IPS-18a (cell line): ENCODE measurements at regions not wholly inside any gene's neighbourhood (a gene's known extent, or its start where the extent isn't known, plus 50 kb on each side); places are given as distances from the start of the nearest gene placed in this dataset.

Experiments used
- H3K27ac ChIP-seq: one replicate; pipeline ENCODE4 v1.5.1; 2013; ENCODE audit warnings: low read length
- H3K27me3 ChIP-seq: one replicate; pipeline ENCODE4 v1.6.1; 2013; ENCODE audit warnings: mild to moderate bottlenecking, low read length; ENCODE audit not compliant: control insufficient read depth, insufficient read depth
- H3K36me3 ChIP-seq: one replicate; pipeline ENCODE4 v1.6.1; 2013; ENCODE audit warnings: low read depth, low read length; ENCODE audit not compliant: control insufficient read depth
- H3K4me1 ChIP-seq: one replicate; pipeline ENCODE4 v1.6.1; 2013; ENCODE audit warnings: low read depth, low read length; ENCODE audit not compliant: control insufficient read depth
- H3K4me3 ChIP-seq: one replicate; pipeline ENCODE4 v1.5.1; 2013; ENCODE audit warnings: low read length
- H3K9ac ChIP-seq: one replicate; pipeline ENCODE4 v1.6.1; 2013; ENCODE audit warnings: mild to moderate bottlenecking, low read length, moderate library complexity
- H3K9me3 ChIP-seq: one replicate; pipeline ENCODE4 v1.6.1; 2013; ENCODE audit warnings: low read depth, low read length; ENCODE audit not compliant: control insufficient read depth

DNA sequence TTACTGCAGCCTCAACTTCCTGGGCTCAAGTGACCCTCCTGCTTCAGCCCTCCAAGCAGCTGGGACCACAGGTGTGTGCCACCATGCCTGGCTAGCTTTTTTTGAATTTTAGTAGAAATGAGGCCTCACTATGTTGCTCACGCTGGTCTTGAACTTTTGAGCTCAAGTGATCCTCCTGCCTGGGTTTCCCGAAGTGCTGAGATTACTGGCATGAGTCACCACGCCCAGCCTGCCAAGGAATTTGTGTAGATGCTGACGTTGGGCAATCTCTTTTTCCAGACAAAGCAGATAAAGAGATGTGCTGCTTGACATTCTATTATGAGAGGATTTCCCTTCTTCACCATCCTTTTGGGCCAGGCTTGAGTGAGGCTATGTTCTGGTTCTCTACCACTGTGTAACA, 254.5 kb upstream of the RPS6KA3 start:
- no peak overlapping the region for H3K4me3 ChIP-seq
- H3K36me3 ChIP-seq, result no peaks in the 10 kb centered on the region
- H3K27ac ChIP-seq, result no peak overlapping the region
- H3K4me1 ChIP-seq, result no peaks in the 10 kb centered on the region
- no peaks in the 10 kb centered on the region for H3K27me3 ChIP-seq
- no peak overlapping the region for H3K9ac ChIP-seq
- peaks cover 28% of the 10 kb centered on the region for H3K9me3 ChIP-seq

- Histone ChIP-seq H3K4me3 (no peak overlapping the region), H3K27me3 (no peaks in the 10 kb centered on the region), H3K36me3 (no peaks in the 10 kb centered on the region), H3K9me3 (peaks cover 28% of the 10 kb centered on the region), H3K4me1 (no peaks in the 10 kb centered on the region), H3K27ac (no peak overlapping the region), H3K9ac (no peak overlapping the region)
Observed at GRCh38 chrX:20519826-20520225, 253.1 kb upstream of the RPS6KA3 start.

DNA sequence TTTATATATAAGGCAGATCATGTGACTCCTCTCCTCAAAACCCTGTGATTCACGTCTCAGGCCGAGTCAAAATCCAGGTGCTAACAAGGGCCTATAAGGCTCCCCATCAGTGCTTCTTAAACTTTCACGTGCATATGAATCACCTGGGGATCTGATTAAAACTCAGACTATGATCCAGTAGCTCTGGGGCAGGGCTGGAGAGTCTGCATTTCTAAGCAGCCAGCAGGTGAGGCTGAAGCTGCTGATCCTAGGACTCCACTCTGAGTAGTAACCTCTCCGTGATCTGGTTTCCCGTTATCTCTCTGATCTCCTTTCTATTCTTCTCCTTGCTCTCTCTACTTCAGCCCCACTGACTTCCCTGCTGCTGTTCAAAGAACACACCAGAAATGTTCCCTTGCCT, 252.4 kb upstream of the RPS6KA3 start:
- H3K36me3 ChIP-seq, result no peaks in the 10 kb centered on the region
- H3K4me1 ChIP-seq, result no peaks in the 10 kb centered on the region
- H3K9me3 ChIP-seq, result peaks cover 31% of the 10 kb centered on the region
- no peak overlapping the region for H3K9ac ChIP-seq
- no peaks in the 10 kb centered on the region for H3K27me3 ChIP-seq
- no peak overlapping the region for H3K4me3 ChIP-seq
- no peak overlapping the region for H3K27ac ChIP-seq

DNA sequence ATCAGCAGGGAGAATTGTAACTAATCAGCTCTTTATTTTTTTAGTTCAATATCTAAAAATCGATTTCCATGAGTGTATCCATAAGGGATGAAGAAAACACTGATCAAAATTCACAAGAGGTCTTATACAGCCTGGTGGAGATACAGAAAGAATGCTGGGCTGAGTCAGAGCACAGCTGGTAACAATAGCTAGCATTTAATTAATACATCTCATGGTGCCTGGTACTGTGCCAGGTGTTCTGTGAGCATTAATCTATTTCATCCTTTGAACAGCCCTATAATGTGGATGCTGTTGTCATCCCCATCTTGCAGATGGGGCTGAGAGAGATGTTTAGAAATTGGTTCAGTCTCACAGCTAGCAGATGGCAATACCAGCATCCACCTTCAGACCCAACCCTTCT, 250.9 kb upstream of the RPS6KA3 start:
- Histone ChIP-seq H3K27ac (no peak overlapping the region), H3K36me3 (no peaks in the 10 kb centered on the region), H3K27me3 (no peaks in the 10 kb centered on the region)

GRCh38 chrX:20515841-20516461, 249.2 kb upstream of the RPS6KA3 start:
- H3K4me3 ChIP-seq, result no peak overlapping the region
- no peaks in the 10 kb centered on the region for H3K27me3 ChIP-seq
- no peak overlapping the region for H3K27ac ChIP-seq
- H3K9me3 ChIP-seq, result peaks cover 42% of the 10 kb centered on the region
- H3K9ac ChIP-seq, result no peak overlapping the region
- no peaks in the 10 kb centered on the region for H3K36me3 ChIP-seq
- H3K4me1 ChIP-seq, result no peaks in the 10 kb centered on the region

More for the DNA sequence above, 250.9 kb upstream of the RPS6KA3 start:
- Histone ChIP-seq H3K9ac (no peak overlapping the region), H3K4me3 (no peak overlapping the region), H3K9me3 (peaks cover 38% of the 10 kb centered on the region), H3K4me1 (no peaks in the 10 kb centered on the region)

DNA sequence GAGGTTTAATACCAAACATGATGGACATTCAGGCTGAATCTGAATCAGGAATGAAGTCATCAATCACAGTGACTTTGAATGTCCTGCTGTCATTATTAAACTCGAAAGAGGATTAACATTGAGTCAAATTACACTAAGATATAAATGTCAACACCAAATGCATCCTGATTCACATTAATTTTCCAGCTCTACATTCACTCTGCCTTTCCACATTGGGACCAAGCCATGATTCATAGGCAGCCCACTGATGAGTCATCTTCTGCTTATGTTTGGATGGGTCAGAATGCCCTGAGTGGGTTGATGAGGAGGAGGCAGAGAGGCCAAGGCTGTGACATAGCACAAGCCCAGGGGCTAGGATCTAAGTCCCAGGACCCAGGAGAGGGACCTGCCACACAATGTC, 247.6 kb upstream of the RPS6KA3 start:
- Histone ChIP-seq H3K4me1 (no peaks in the 10 kb centered on the region), H3K4me3 (no peak overlapping the region), H3K27ac (no peak overlapping the region), H3K27me3 (no peaks in the 10 kb centered on the region), H3K36me3 (no peaks in the 10 kb centered on the region), H3K9me3 (peaks cover 37% of the 10 kb centered on the region), H3K9ac (no peak overlapping the region)

GRCh38 chrX:20513185-20513584, 246.5 kb upstream of the RPS6KA3 start:
- no peak overlapping the region for H3K27ac ChIP-seq
- H3K4me1 ChIP-seq, result no peaks in the 10 kb centered on the region

GRCh38 chrX:20511792-20512191, 245.1 kb upstream of the RPS6KA3 start:
- H3K36me3 ChIP-seq, result no peaks in the 10 kb centered on the region
- H3K27ac ChIP-seq, result no peak overlapping the region
- H3K27me3 ChIP-seq, result no peaks in the 10 kb centered on the region
- H3K4me1 ChIP-seq, result no peaks in the 10 kb centered on the region
- H3K4me3 ChIP-seq, result no peak overlapping the region
- peaks cover 26% of the 10 kb centered on the region for H3K9me3 ChIP-seq
- H3K9ac ChIP-seq, result no peak overlapping the region

More at GRCh38 chrX:20513185-20513584, 246.5 kb upstream of the RPS6KA3 start:
- Histone ChIP-seq H3K27me3 (no peaks in the 10 kb centered on the region), H3K4me3 (no peak overlapping the region), H3K36me3 (no peaks in the 10 kb centered on the region), H3K9me3 (peaks cover 34% of the 10 kb centered on the region), H3K9ac (no peak overlapping the region)

DNA sequence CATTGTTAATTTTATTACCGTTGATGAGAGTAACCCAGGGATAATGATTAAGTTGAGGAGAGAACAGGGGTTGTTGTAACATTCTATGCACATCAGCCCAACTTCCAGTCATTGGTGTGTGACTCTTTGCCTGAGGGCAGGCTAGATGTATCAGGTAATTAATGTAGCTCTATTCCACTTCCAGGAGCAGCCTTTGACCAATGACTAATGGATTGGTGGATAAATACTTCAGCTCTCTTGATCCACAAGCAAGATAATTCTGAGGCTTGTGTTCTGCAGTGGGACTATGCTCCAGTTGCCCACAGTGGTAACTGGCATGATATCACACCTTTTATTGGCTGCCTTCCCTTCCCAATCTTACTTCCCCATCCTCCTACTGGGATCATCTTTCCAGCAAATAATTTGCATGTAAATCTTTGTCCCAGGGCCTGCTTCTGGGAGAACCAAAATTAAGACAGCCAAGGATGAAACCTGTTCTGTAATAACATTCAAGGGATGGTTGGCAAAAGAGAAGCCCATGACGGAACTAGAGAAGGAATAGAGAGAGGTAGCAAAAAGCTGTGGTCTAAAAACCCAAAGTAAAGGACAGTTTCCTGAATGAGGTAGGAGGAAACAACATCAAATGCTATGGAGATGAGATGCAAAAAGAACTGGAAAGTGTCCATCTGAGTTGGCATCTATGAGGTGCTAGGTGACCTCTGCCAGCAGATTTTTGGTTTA, 241.4 kb upstream of the RPS6KA3 start:
- H3K9me3 ChIP-seq, result peaks cover 25% of the 10 kb centered on the region

DNA sequence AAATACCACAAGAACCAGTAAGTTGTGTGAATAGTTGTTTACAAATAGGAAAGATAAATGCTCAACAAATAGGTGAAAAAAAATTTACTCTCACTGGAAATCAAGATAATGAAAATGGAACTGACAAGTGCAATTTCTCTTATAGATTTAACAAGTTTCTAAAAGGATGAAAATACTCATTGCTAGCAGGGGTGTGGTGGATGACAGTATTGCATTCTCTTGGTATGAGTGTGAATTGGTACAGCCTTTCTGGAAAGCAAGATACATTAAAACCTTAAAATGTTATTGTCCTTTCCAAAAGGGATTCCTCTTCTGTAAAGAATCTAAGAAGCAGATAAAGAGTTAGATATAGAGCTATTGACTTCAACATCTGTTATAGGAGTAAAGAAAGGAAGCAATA, 240.0 kb upstream of the RPS6KA3 start:
- no peaks in the 10 kb centered on the region for H3K36me3 ChIP-seq
- H3K27ac ChIP-seq, result no peak overlapping the region
- no peaks in the 10 kb centered on the region for H3K27me3 ChIP-seq
- peaks cover 28% of the 10 kb centered on the region for H3K9me3 ChIP-seq
- H3K9ac ChIP-seq, result no peak overlapping the region
- no peak overlapping the region for H3K4me3 ChIP-seq
- H3K4me1 ChIP-seq, result no peaks in the 10 kb centered on the region

More for the DNA sequence above, 241.4 kb upstream of the RPS6KA3 start:
- Histone ChIP-seq H3K27ac (no peak overlapping the region), H3K4me3 (no peak overlapping the region), H3K9ac (no peak overlapping the region), H3K4me1 (no peaks in the 10 kb centered on the region), H3K27me3 (no peaks in the 10 kb centered on the region), H3K36me3 (no peaks in the 10 kb centered on the region)

- H3K9me3 ChIP-seq, result peaks cover 18% of the 10 kb centered on the region
- no peak overlapping the region for H3K9ac ChIP-seq
- no peak overlapping the region for H3K27ac ChIP-seq
Observed at GRCh38 chrX:20500949-20501348, 234.2 kb upstream of the RPS6KA3 start.

More at GRCh38 chrX:20500949-20501348, 234.2 kb upstream of the RPS6KA3 start:
- Histone ChIP-seq H3K4me1 (no peaks in the 10 kb centered on the region), H3K4me3 (no peak overlapping the region), H3K27me3 (no peaks in the 10 kb centered on the region), H3K36me3 (no peaks in the 10 kb centered on the region)
